A549 (cell line): ENCODE measurements at regions not wholly inside any gene's neighbourhood (a gene's known extent, or its start where the extent isn't known, plus 50 kb on each side); places are given as distances from the start of the nearest gene placed in this dataset.

Experiments used
- BHLHE40 ChIP-seq: IDR thresholded peaks from 2 replicates; pipeline ENCODE4 v1.6.1; 2012; ENCODE audit warnings: low read depth, low read length, inconsistent platforms
- CEBPB ChIP-seq, 2 experiments: fragments of >200 bp in 1 of 2; sonication (Bioruptor Twin) in 1 of 2; formaldehyde crosslinking in 1 of 2; IDR thresholded peaks; 2 replicates each; pipeline ENCODE4 v1.6.1; 2012 to 2016
- CTCF ChIP-seq: fragments of >200 bp; sonication (Bioruptor Twin); formaldehyde crosslinking; IDR thresholded peaks from 3 replicates; pipeline ENCODE4 v1.5.1; 2016
- EHF ChIP-seq: fragments of 250-450 bp; sonication (Bioruptor Pico); IDR thresholded peaks from 2 replicates; pipeline ENCODE4 v1.5.0; 2020; ENCODE audit warnings: mild to moderate bottlenecking
- EHMT2 ChIP-seq: fragments of 200-600 bp; sonication (generic); IDR thresholded peaks from 2 replicates; pipeline ENCODE4 v1.6.1; 2016; ENCODE audit warnings: antibody characterized with exemption, low read depth, mild to moderate bottlenecking, moderate library complexity
- EP300 ChIP-seq, 2 experiments: fragments of >200 bp; sonication (Bioruptor Twin); formaldehyde crosslinking; IDR thresholded peaks; 2 replicates in 1 of 2; 3 replicates in 1 of 2; pipeline ENCODE4 v1.6.1; 2016 to 2017
- GATA3 ChIP-seq: IDR thresholded peaks from 2 replicates; pipeline ENCODE4 v1.6.1; 2012; ENCODE audit warnings: borderline replicate concordance
- MAFK ChIP-seq: fragments of 450-650 bp; IDR thresholded peaks from 2 replicates; pipeline ENCODE4 v1.6.1; 2014; ENCODE audit not compliant: partially characterized antibody
- MYC ChIP-seq: IDR thresholded peaks from 2 replicates; pipeline ENCODE4 v1.6.1; 2012; ENCODE audit warnings: mild to moderate bottlenecking, inconsistent platforms, low read length, improper control_type of control experiment, borderline replicate concordance
- POLR2A ChIP-seq: IDR thresholded peaks from 2 replicates; pipeline ENCODE4 v1.6.1; 2012; ENCODE audit warnings: mild to moderate bottlenecking, low read length
- POLR2AphosphoS2 ChIP-seq: conservative IDR thresholded peaks from 2 replicates; pipeline ENCODE4 v1.6.1; 2012; ENCODE audit warnings: low read length, improper control_type of control experiment, inconsistent platforms
- RARB ChIP-seq: fragments of 250-450 bp; sonication (Bioruptor Pico); IDR thresholded peaks from 2 replicates; pipeline ENCODE4 v1.8.0; 2021; ENCODE audit warnings: mild to moderate bottlenecking, moderate library complexity
- ZFP36 ChIP-seq: fragments of 450-650 bp; IDR thresholded peaks from 2 replicates; pipeline ENCODE4 v1.6.1; 2014; ENCODE audit warnings: borderline replicate concordance; ENCODE audit not compliant: partially characterized antibody
- ZSCAN20 ChIP-seq: fragments of 250-450 bp; sonication (Bioruptor Pico); IDR thresholded peaks from 2 replicates; pipeline ENCODE4 v1.8.0; 2022; ENCODE audit warnings: mild to moderate bottlenecking, moderate library complexity

- TF ChIP-seq CTCF (no peak), BHLHE40 (no peak), CEBPB (IDR thresholded peaks at IDR 0.05) (no peak), EHMT2 (no peak), POLR2A (no peak), POLR2AphosphoS2 (no peak), ZSCAN20 (no peak), ZFP36 (no peak), GATA3 (no peak), MYC (no peak), RARB (no peak), MAFK (no peak), EHF (no peak), EP300 (IDR thresholded peaks at IDR 0.05) (no peak)
These were observed 333.6 kb upstream of the GYPC start for GRCh38 chr2:126322342-126322741.
